Esophagus muscularis mucosa (tissue), 4 donors: ENCODE measurements at regions not wholly inside any gene's neighbourhood (a gene's known extent, or its start where the extent isn't known, plus 50 kb on each side); places are given as distances from the start of the nearest gene placed in this dataset.

Experiments used
- EP300 ChIP-seq: sonication (generic); formaldehyde crosslinking; IDR thresholded peaks from one replicate; pipeline ENCODE4 v1.6.1; 2017; ENCODE audit warnings: antibody characterized with exemption
- POLR2A ChIP-seq: fragments of 450-650 bp; IDR thresholded peaks from one replicate; pipeline ENCODE4 v1.6.1; 2017; ENCODE audit warnings: antibody characterized with exemption, moderate library complexity, mild to moderate bottlenecking, low read depth
- TF ChIP-seq, protein P1 (sequence below), 3 experiments: fragments of 200-600 bp in 2 of 3; fragments of 450-650 bp in 1 of 3; sonication (generic) in 2 of 3; IDR thresholded peaks; one replicate each; pipeline ENCODE4 v1.5.1; 2017 to 2019; ENCODE audit warnings: antibody characterized with exemption in 3 of 3, mild to moderate bottlenecking in 2 of 3, moderate library complexity in 1 of 3

DNA sequence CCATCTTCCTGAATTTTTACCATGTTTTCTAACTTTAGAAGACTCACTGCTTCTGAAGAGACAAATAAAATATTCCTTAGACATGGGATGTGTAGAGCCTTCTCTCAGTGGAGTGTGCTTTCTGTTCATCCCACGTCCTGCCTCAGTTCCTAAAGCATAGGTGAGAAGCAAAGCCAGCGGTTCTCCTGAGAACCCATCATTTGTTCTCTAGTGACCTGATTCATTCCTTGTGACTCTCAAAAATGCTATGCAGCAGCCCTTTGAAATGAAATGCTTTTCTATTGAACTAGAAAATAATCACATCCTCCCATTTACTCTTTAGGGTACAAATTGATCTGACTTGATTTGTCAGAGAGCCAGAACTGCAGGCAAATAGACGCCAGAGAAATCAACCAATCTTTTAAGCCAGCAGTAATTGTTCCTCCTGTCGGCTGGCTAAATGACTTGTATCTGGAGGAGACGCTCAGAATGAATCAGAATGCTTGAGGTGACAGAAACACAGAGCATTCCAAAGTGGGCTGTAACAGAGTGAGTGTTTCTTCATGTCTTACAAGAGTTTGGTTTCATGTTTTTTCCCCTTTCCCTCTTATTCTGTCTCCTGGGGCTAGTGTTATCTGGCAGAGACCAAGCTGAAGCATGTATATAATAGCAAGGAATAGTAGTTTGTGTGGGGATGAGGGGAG is 81.3 kb upstream of the TMEM178A start:
- TF ChIP-seq, protein P1, sequence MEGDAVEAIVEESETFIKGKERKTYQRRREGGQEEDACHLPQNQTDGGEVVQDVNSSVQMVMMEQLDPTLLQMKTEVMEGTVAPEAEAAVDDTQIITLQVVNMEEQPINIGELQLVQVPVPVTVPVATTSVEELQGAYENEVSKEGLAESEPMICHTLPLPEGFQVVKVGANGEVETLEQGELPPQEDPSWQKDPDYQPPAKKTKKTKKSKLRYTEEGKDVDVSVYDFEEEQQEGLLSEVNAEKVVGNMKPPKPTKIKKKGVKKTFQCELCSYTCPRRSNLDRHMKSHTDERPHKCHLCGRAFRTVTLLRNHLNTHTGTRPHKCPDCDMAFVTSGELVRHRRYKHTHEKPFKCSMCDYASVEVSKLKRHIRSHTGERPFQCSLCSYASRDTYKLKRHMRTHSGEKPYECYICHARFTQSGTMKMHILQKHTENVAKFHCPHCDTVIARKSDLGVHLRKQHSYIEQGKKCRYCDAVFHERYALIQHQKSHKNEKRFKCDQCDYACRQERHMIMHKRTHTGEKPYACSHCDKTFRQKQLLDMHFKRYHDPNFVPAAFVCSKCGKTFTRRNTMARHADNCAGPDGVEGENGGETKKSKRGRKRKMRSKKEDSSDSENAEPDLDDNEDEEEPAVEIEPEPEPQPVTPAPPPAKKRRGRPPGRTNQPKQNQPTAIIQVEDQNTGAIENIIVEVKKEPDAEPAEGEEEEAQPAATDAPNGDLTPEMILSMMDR (IDR thresholded peaks at IDR 0.05), result no peak
- TF ChIP-seq POLR2A (no peak), EP300 (no peak)
